ENCODE measurements at regions not wholly inside any gene's neighbourhood (a gene's known extent, or its start where the extent isn't known, plus 50 kb on each side); places are given as distances from the start of the nearest gene placed in this dataset.

DNA sequence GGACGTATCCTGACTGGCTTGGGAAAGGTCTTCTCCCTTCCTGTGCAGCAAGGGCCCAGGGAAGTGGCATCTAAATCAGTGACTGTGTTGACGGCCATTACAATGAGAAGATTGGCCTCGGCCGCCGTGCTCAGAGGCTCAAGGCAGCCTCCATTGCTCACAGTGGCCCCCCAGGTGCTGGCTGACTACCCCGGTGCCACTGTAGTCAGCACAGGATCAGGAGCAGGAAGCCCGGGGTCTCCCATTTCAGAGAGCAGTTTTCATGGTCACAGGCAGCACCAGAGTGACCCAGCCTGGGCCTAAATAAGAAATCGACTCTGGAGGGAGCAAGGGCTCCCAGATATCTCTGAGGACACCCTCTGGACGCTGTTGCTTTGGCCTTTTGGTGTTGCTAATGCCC, 219.4 kb upstream of the ARL4C start:
- H4K20me1 ChIP-seq (ENCODE audit: control insufficient read depth, extremely low read depth, insufficient read depth, low read length), result no peaks in the 10 kb centered on the region
- dilution Hi-C loops (cut with MboI; ENCODE audit: extremely low pct_ligation_motif_present, low sequenced_read_pairs), result no loop called here
- H3K9me3 ChIP-seq (ENCODE audit: control insufficient read depth, low read depth, low read length), result no peaks in the 10 kb centered on the region
- no peaks in the 10 kb centered on the region for H3K4me1 ChIP-seq (ENCODE audit: control insufficient read depth, extremely low read depth, insufficient read depth, low read length)
- no peaks in the 10 kb centered on the region for H3K36me3 ChIP-seq (ENCODE audit: control insufficient read depth in 2 of 2, extremely low read depth in 1 of 2, insufficient read depth in 2 of 2, low read length in 2 of 2)
- no peaks in the 10 kb centered on the region for H3K79me2 ChIP-seq (ENCODE audit: control insufficient read depth, insufficient read depth, low read length)
- no peak overlapping the region for H3K27ac ChIP-seq (ENCODE audit: control insufficient read depth, insufficient read depth, low read length)
- H3K4me3 ChIP-seq (ENCODE audit: control insufficient read depth in 2 of 3, extremely low read depth in 1 of 3, insufficient read depth in 2 of 3, low read depth in 1 of 3, low read length in 3 of 3), result no peak overlapping the region
- no peak overlapping the region for H3K9ac ChIP-seq (ENCODE audit: control insufficient read depth, extremely low read depth, insufficient read depth, low read length)
- H2AFZ ChIP-seq (ENCODE audit: control insufficient read depth, low read length), result no peak overlapping the region
- peaks cover 4% of the 10 kb centered on the region for H3K27me3 ChIP-seq (ENCODE audit: control insufficient read depth, extremely low read depth, insufficient read depth, low read length)
- H3K9me1 ChIP-seq (ENCODE audit: control insufficient read depth, extremely low read depth, insufficient read depth, low read length), result no peaks in the 10 kb centered on the region
- no peak for FAIRE-seq
- no peak for TF ChIP-seq EZH2 (IDR thresholded peaks at IDR 0.05; ENCODE audit: low read length)
- TF ChIP-seq, protein P1, sequence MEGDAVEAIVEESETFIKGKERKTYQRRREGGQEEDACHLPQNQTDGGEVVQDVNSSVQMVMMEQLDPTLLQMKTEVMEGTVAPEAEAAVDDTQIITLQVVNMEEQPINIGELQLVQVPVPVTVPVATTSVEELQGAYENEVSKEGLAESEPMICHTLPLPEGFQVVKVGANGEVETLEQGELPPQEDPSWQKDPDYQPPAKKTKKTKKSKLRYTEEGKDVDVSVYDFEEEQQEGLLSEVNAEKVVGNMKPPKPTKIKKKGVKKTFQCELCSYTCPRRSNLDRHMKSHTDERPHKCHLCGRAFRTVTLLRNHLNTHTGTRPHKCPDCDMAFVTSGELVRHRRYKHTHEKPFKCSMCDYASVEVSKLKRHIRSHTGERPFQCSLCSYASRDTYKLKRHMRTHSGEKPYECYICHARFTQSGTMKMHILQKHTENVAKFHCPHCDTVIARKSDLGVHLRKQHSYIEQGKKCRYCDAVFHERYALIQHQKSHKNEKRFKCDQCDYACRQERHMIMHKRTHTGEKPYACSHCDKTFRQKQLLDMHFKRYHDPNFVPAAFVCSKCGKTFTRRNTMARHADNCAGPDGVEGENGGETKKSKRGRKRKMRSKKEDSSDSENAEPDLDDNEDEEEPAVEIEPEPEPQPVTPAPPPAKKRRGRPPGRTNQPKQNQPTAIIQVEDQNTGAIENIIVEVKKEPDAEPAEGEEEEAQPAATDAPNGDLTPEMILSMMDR (optimal IDR thresholded peaks at IDR 0.05 in 1 of 3, IDR thresholded peaks at IDR 0.05 in 1 of 3, conservative IDR thresholded peaks at IDR 0.05 in 1 of 3; ENCODE audit: extremely low read depth in 1 of 3, insufficient read depth in 2 of 3, low read length in 3 of 3), result no peak
- no peak overlapping the region for H3K4me2 ChIP-seq (ENCODE audit: control insufficient read depth, extremely low read depth, insufficient read depth, low read depth, low read length)
- DNase-seq (ENCODE audit: low read depth, low spot score), result no peak

DNA sequence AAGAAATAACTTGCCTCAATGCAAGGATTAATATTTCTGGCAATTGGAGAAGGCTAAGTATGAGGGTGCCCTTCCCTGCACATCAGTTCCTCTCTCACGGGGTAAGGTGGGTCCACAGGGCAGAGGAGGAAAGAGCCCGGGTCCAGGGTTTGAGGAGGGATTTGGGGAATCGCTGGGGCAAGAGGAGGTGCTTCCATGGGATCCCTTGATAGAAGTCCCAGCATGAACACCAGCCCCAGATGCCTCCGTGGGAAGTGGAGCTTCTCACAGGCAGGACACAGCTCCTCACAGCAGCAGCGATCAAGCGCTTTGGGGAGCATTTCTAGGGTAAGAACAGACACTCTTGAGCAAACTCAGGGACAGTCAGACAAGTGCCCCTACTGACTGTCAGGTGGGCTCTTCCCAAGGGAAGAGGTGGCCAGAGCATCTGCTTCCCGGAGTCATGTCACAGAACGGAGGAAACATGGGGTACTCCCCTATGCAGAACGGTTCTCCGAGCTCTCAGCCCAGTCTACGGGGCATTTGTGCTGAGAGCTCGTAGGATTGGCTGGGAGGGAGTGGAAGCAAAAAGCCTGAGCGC, 218.9 kb upstream of the ARL4C start:
- Histone ChIP-seq H3K79me2 (ENCODE audit: control insufficient read depth, insufficient read depth, low read length) (no peaks in the 10 kb centered on the region), H3K27me3 (ENCODE audit: control insufficient read depth, extremely low read depth, insufficient read depth, low read length) (peaks cover 4% of the 10 kb centered on the region), H3K36me3 (ENCODE audit: control insufficient read depth in 2 of 2, extremely low read depth in 1 of 2, insufficient read depth in 2 of 2, low read length in 2 of 2) (no peaks in the 10 kb centered on the region), H3K27ac (ENCODE audit: control insufficient read depth, insufficient read depth, low read length) (no peak overlapping the region), H4K20me1 (ENCODE audit: control insufficient read depth, extremely low read depth, insufficient read depth, low read length) (no peaks in the 10 kb centered on the region), H3K9ac (ENCODE audit: control insufficient read depth, extremely low read depth, insufficient read depth, low read length) (no peak overlapping the region), H3K9me1 (ENCODE audit: control insufficient read depth, extremely low read depth, insufficient read depth, low read length) (no peaks in the 10 kb centered on the region), H3K4me1 (ENCODE audit: control insufficient read depth, extremely low read depth, insufficient read depth, low read length) (no peaks in the 10 kb centered on the region), H2AFZ (ENCODE audit: control insufficient read depth, low read length) (no peak overlapping the region), H3K4me3 (ENCODE audit: control insufficient read depth in 2 of 3, extremely low read depth in 1 of 3, insufficient read depth in 2 of 3, low read depth in 1 of 3, low read length in 3 of 3) (no peak overlapping the region), H3K9me3 (ENCODE audit: control insufficient read depth, low read depth, low read length) (no peaks in the 10 kb centered on the region), H3K4me2 (ENCODE audit: control insufficient read depth, extremely low read depth, insufficient read depth, low read depth, low read length) (no peak overlapping the region)
- dilution Hi-C loops (cut with MboI; ENCODE audit: extremely low pct_ligation_motif_present, low sequenced_read_pairs), result no loop called here
- no peak for FAIRE-seq
- no peak for DNase-seq (ENCODE audit: low read depth, low spot score)
- TF ChIP-seq, protein P1 (optimal IDR thresholded peaks at IDR 0.05 in 1 of 3, IDR thresholded peaks at IDR 0.05 in 1 of 3, conservative IDR thresholded peaks at IDR 0.05 in 1 of 3; ENCODE audit: extremely low read depth in 1 of 3, insufficient read depth in 2 of 3, low read length in 3 of 3), result no peak
- no peak for TF ChIP-seq EZH2 (IDR thresholded peaks at IDR 0.05; ENCODE audit: low read length)

Data from keratinocyte (primary cell).